IMR-90 (cell line): ENCODE measurements at regions not wholly inside any gene's neighbourhood (a gene's known extent, or its start where the extent isn't known, plus 50 kb on each side); places are given as distances from the start of the nearest gene placed in this dataset.

Source experiments
- ATAC-seq: fragments of 200-7000 bp; cut with Tn5 transposase; 2 replicates; pipeline ENCODE4 v1.9.1; 2020; ENCODE audit warnings: low read depth, mild to moderate bottlenecking, moderate library complexity
- BruUV-seq: library from RNA; stranded (reverse); fragments of 400-500 nt; replicated peaks from 2 replicates; lab custom pipeline; 2021; lab: Mats Ljungman, UMichigan
- CTCF ChIA-PET: fragments of 300-600 bp; formaldehyde crosslinking; extraction: SDS; loops from one replicate; lab custom pipeline; 2021; ENCODE audit warnings: antibody characterized with exemption; lab: Yijun Ruan, JAX
- POLR2A ChIA-PET: fragments of 300-600 bp; sonication (Branson Sonifier 250); formaldehyde crosslinking; loops from one replicate; lab custom pipeline; 2022; ENCODE audit warnings: antibody characterized with exemption; ENCODE audit not compliant: unreplicated experiment; lab: Charles Lee
- DNase-seq: peaks from one replicate; pipeline ENCODE4 v3.0.0; 2013
- H2AFZ ChIP-seq: replicated peaks from 2 replicates; pipeline ENCODE3; 2013; ENCODE audit warnings: low read length, mild to moderate bottlenecking; ENCODE audit not compliant: poor library complexity
- H2AK5ac ChIP-seq: 2 replicates; pipeline ENCODE4 v1.6.1; 2013; ENCODE audit warnings: low read depth, low read length, inconsistent platforms
- H2AK9ac ChIP-seq: replicated peaks from 2 replicates; pipeline ENCODE3; 2013; ENCODE audit warnings: mild to moderate bottlenecking, low read depth, low read length, moderate library complexity; ENCODE audit not compliant: poor library complexity
- H2BK120ac ChIP-seq: 2 replicates; pipeline ENCODE4 v1.6.1; 2013; ENCODE audit warnings: low read depth, low read length, inconsistent platforms
- H2BK15ac ChIP-seq: 3 replicates; pipeline ENCODE4 v1.6.1; 2013; ENCODE audit warnings: low read depth, low read length, inconsistent platforms
- H2BK20ac ChIP-seq: 2 replicates; pipeline ENCODE4 v1.6.1; 2013; ENCODE audit warnings: low read depth, mild to moderate bottlenecking, inconsistent platforms, low read length, moderate library complexity
- H2BK5ac ChIP-seq: 2 replicates; pipeline ENCODE4 v1.6.1; 2013; ENCODE audit warnings: mild to moderate bottlenecking, low read depth, low read length, inconsistent platforms; ENCODE audit not compliant: poor library complexity, severe bottlenecking
- H3K14ac ChIP-seq: replicated peaks from 2 replicates; pipeline ENCODE4 v1.6.1; 2013; ENCODE audit warnings: low read depth, low read length, inconsistent platforms
- H3K18ac ChIP-seq: 2 replicates; pipeline ENCODE4 v1.6.1; 2013; ENCODE audit warnings: low read depth, low read length, control low read depth
- H3K23ac ChIP-seq: 2 replicates; pipeline ENCODE4 v1.6.1; 2013; ENCODE audit warnings: low read depth, low read length, inconsistent platforms
- H3K27ac ChIP-seq: 2 replicates; pipeline ENCODE4 v1.5.1; 2013; ENCODE audit warnings: mild to moderate bottlenecking, control low read depth, low read length; ENCODE audit not compliant: insufficient read depth
- H3K27me3 ChIP-seq: 2 replicates; pipeline ENCODE4 v1.6.1; 2013; ENCODE audit warnings: low read length; ENCODE audit not compliant: control insufficient read depth, insufficient read depth
- H3K36me3 ChIP-seq: 2 replicates; pipeline ENCODE4 v1.6.1; 2013; ENCODE audit warnings: low read length, mixed read lengths; ENCODE audit not compliant: control insufficient read depth, insufficient read depth
- H3K4ac ChIP-seq: 2 replicates; pipeline ENCODE4 v1.6.1; 2013; ENCODE audit warnings: low read depth, low read length, inconsistent platforms
- H3K4me1 ChIP-seq: 2 replicates; pipeline ENCODE4 v1.6.1; 2013; ENCODE audit warnings: low read length, mixed read lengths; ENCODE audit not compliant: control insufficient read depth, insufficient read depth
- H3K4me2 ChIP-seq: 2 replicates; pipeline ENCODE4 v1.6.1; 2013; ENCODE audit warnings: low read depth, mild to moderate bottlenecking, control low read depth, low read length, moderate library complexity
- H3K4me3 ChIP-seq: 2 replicates; pipeline ENCODE4 v1.5.1; 2013; ENCODE audit warnings: low read depth, mild to moderate bottlenecking, control low read depth, low read length, moderate library complexity; ENCODE audit not compliant: insufficient read depth
- H3K56ac ChIP-seq: 2 replicates; pipeline ENCODE4 v1.6.1; 2013; ENCODE audit warnings: low read length, inconsistent platforms; ENCODE audit not compliant: insufficient read depth; ENCODE audit errors: extremely low read depth
- H3K79me1 ChIP-seq, 2 experiments: 2 replicates each; pipeline ENCODE4 v1.6.1; 2013; ENCODE audit warnings: low read length in 2 of 2, inconsistent platforms in 1 of 2, low read depth in 1 of 2
- H3K9ac ChIP-seq: 2 replicates; pipeline ENCODE4 v1.6.1; 2013; ENCODE audit warnings: low read depth, low read length, control low read depth
- H3K9me1 ChIP-seq: 2 replicates; pipeline ENCODE4 v1.6.1; 2013; ENCODE audit warnings: low read length, inconsistent platforms; ENCODE audit not compliant: insufficient read depth
- H3K9me3 ChIP-seq: 2 replicates; pipeline ENCODE4 v1.6.1; 2013; ENCODE audit warnings: low read length; ENCODE audit not compliant: control insufficient read depth, insufficient read depth
- H4K20me1 ChIP-seq: 2 replicates; pipeline ENCODE4 v1.6.1; 2013; ENCODE audit warnings: low read length, inconsistent platforms; ENCODE audit not compliant: insufficient read depth
- H4K5ac ChIP-seq: 2 replicates; pipeline ENCODE4 v1.6.1; 2013; ENCODE audit warnings: mild to moderate bottlenecking, low read depth, low read length, control low read depth
- H4K8ac ChIP-seq, 2 experiments: 2 replicates each; pipeline ENCODE4 v1.6.1; 2013; ENCODE audit warnings: low read depth in 2 of 2, low read length in 2 of 2, control low read depth in 1 of 2, inconsistent platforms in 1 of 2
- H4K91ac ChIP-seq: 2 replicates; pipeline ENCODE4 v1.6.1; 2013; ENCODE audit warnings: low read depth, low read length, inconsistent platforms; ENCODE audit not compliant: insufficient read depth
- CHD1 ChIP-seq: IDR thresholded peaks from 2 replicates; pipeline ENCODE4 v1.6.1; 2012; ENCODE audit warnings: low read depth, low read length, improper control_type of control experiment
- MAFK ChIP-seq: IDR thresholded peaks from 2 replicates; pipeline ENCODE4 v1.6.1; 2012; ENCODE audit warnings: low read depth, low read length, improper control_type of control experiment
- RAD21 ChIP-seq: IDR thresholded peaks from 2 replicates; pipeline ENCODE4 v1.6.1; 2012; ENCODE audit warnings: low read length, improper control_type of control experiment
- WGBS, 2 experiments: methylation state at CpG; one replicate each; pipeline versions ENCODE4 v1.1.5 to v1.1.7; 2013; ENCODE audit warnings: missing lambda C conversion rate in 2 of 2; ENCODE audit not compliant: insufficient read length in 1 of 2; ENCODE audit errors: extremely low coverage in 2 of 2; 5-methylcytosine and 5-hydroxymethylcytosine counted together
- dilution Hi-C: fragments of 300-500 bp; cut with HindIII; formaldehyde crosslinking; loops from one replicate; pipeline ENCODE4 v1.14.3; 2018; ENCODE audit warnings: low sequenced_read_pairs; ENCODE audit not compliant: unreplicated experiment
- in situ Hi-C: fragments of 300-500 bp; cut with MboI; formaldehyde crosslinking; loops from 3 replicates; pipeline ENCODE4 v1.14.3; 2019; ENCODE audit warnings: low sequenced_read_pairs, inconsistent platforms, mixed read lengths
- intact Hi-C: fragments of 100-400 bp; cut with micrococcal nuclease; formaldehyde crosslinking; loops from 2 replicates; pipeline ENCODE4 v1.10.0; 2022

DNA sequence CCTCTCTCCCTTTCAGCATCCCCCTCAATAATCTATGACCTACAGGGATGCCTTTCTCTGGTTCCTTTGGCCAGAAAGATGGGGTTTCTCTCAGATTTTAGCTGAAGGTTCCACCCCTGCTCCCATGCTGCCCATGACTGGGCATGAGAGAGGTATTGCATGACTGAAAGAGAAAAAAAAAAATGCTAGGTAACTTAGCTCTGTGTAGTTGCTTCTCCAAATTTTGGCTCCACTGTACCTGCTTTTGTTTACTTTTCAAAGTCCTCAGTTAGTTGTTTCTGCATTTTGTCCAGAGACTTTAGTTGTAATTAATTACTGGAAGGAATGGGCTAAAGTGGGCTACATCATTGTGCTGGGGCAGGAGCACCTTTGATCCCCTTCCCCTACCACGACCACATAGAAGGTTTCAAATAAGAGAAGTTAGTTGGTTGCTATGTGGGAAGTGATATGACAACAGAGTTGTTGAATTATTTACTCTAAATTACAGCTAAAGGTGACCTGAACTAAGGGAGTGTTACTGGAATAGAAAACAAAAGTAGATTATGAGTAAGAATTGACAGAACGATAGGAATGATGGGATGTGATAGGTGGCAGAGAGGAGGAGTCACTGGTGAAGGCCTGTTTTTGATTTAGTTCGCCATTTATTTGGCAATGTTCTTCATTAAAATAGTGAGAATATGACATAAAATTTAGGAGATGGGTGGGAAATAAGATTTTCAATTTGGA is 605.4 kb upstream of the NR2F2 start:
- H2BK120ac ChIP-seq: no peak overlapping the region
- no peak overlapping the region for H3K18ac ChIP-seq
- ChIA-PET POLR2A (no interaction called here), CTCF (interaction anchor here (0.6 kb wide), 1 partner anchor 128 kb away, joined by 3 read pairs; no protein-coding TSS in a partner anchor)
- no peak overlapping the region for H3K9ac ChIP-seq
- no peak overlapping the region for H2BK5ac ChIP-seq
- H4K8ac ChIP-seq: no peak overlapping the region
- no peaks in the 10 kb centered on the region for H3K9me1 ChIP-seq
- ATAC-seq: no peak
- in situ Hi-C loops (no loop called here), intact Hi-C loops (no loop called here), dilution Hi-C loops (no loop called here)
- H4K20me1 ChIP-seq: no peaks in the 10 kb centered on the region
- H2BK15ac ChIP-seq: no peak overlapping the region
- H3K4ac ChIP-seq: no peak overlapping the region
- no peak overlapping the region for H2AK5ac ChIP-seq
- no peak overlapping the region for H2AFZ ChIP-seq
- no peaks in the 10 kb centered on the region for H3K79me1 ChIP-seq
- no peaks in the 10 kb centered on the region for H3K36me3 ChIP-seq
- no peak overlapping the region for H3K27ac ChIP-seq
- H3K4me3 ChIP-seq: no peak overlapping the region
- no peak overlapping the region for H2AK9ac ChIP-seq
- H3K56ac ChIP-seq: no peak overlapping the region
- no peaks in the 10 kb centered on the region for H3K4me1 ChIP-seq
- 92% methylated on average over 2 of the region's 3 CpGs; no CpG with 5 or more reads in 1 of the 2 experiments for WGBS, 2 experiments
- no peak overlapping the region for H3K14ac ChIP-seq
- TF ChIP-seq MAFK (no peak), CHD1 (no peak), RAD21 (no peak)
- BruUV-seq: no TSS peak
- H3K4me2 ChIP-seq: no peak overlapping the region
- H4K5ac ChIP-seq: no peak overlapping the region
- no peaks in the 10 kb centered on the region for H3K9me3 ChIP-seq
- H3K27me3 ChIP-seq: no peaks in the 10 kb centered on the region
- H4K91ac ChIP-seq: no peak overlapping the region
- no peak for DNase-seq
- H3K23ac ChIP-seq: no peak overlapping the region
- H2BK20ac ChIP-seq: no peak overlapping the region
